Osteocyte (in vitro differentiated cells): ENCODE measurements at regions not wholly inside any gene's neighbourhood (a gene's known extent, or its start where the extent isn't known, plus 50 kb on each side); places are given as distances from the start of the nearest gene placed in this dataset.

Source experiments
- DNase-seq: peaks from one replicate; pipeline ENCODE4 v3.0.0; 2021; ENCODE audit warnings: mixed read lengths; ENCODE audit not compliant: unreplicated experiment; ENCODE audit errors: extremely low spot score
- H3K27ac Mint-ChIP-seq: one replicate; pipeline ENCODE4 v1.8.0; 2021; ENCODE audit warnings: mild to moderate bottlenecking, mixed read lengths; ENCODE audit not compliant: unreplicated experiment
- H3K27me3 Mint-ChIP-seq: one replicate; pipeline ENCODE4 v1.8.0; 2021; ENCODE audit warnings: mixed read lengths; ENCODE audit not compliant: unreplicated experiment
- H3K36me3 Mint-ChIP-seq: one replicate; pipeline ENCODE4 v1.8.0; 2021; ENCODE audit warnings: mixed read lengths; ENCODE audit not compliant: unreplicated experiment
- H3K4me1 Mint-ChIP-seq: one replicate; pipeline ENCODE4 v1.8.0; 2021; ENCODE audit warnings: mixed read lengths; ENCODE audit not compliant: unreplicated experiment
- H3K4me3 Mint-ChIP-seq: one replicate; pipeline ENCODE4 v1.8.0; 2021; ENCODE audit warnings: mild to moderate bottlenecking, moderate library complexity, mixed read lengths; ENCODE audit not compliant: unreplicated experiment
- H3K9me3 Mint-ChIP-seq: one replicate; pipeline ENCODE4 v1.8.0; 2021; ENCODE audit warnings: mixed read lengths; ENCODE audit not compliant: unreplicated experiment
- TF ChIP-seq, protein P1 (sequence below): fragments of 200-600 bp; sonication (generic); IDR thresholded peaks from 2 replicates; pipeline ENCODE4 v1.5.0; 2021; ENCODE audit warnings: antibody characterized with exemption, mild to moderate bottlenecking, moderate library complexity

DNA sequence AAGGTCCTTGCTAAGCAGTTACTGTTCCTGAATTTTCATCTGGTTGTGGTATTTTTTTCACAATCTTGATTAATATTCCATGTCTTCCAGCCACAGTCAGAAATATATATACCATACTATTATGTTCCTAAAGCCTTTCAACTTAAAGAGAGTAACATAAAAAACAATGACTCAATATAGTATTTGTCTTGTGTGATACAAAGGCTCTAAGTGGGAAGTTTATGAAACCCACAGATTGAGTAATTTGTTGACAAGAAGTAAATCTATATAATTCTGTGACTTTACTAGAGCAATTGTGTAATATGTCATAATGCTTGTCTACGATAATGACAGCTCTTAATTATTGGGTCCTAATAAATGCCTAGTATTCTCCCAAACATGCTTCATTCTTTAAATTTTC is 509.4 kb downstream of the ISL1 start:
- DNase-seq = no peak
- no peak overlapping the region for H3K27ac Mint-ChIP-seq
- H3K27me3 Mint-ChIP-seq = no peaks in the 10 kb centered on the region
- no peaks in the 10 kb centered on the region for H3K9me3 Mint-ChIP-seq
- no peaks in the 10 kb centered on the region for H3K36me3 Mint-ChIP-seq
- H3K4me3 Mint-ChIP-seq = no peak overlapping the region
- no peaks in the 10 kb centered on the region for H3K4me1 Mint-ChIP-seq
- TF ChIP-seq, protein P1, sequence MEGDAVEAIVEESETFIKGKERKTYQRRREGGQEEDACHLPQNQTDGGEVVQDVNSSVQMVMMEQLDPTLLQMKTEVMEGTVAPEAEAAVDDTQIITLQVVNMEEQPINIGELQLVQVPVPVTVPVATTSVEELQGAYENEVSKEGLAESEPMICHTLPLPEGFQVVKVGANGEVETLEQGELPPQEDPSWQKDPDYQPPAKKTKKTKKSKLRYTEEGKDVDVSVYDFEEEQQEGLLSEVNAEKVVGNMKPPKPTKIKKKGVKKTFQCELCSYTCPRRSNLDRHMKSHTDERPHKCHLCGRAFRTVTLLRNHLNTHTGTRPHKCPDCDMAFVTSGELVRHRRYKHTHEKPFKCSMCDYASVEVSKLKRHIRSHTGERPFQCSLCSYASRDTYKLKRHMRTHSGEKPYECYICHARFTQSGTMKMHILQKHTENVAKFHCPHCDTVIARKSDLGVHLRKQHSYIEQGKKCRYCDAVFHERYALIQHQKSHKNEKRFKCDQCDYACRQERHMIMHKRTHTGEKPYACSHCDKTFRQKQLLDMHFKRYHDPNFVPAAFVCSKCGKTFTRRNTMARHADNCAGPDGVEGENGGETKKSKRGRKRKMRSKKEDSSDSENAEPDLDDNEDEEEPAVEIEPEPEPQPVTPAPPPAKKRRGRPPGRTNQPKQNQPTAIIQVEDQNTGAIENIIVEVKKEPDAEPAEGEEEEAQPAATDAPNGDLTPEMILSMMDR = no peak

DNA sequence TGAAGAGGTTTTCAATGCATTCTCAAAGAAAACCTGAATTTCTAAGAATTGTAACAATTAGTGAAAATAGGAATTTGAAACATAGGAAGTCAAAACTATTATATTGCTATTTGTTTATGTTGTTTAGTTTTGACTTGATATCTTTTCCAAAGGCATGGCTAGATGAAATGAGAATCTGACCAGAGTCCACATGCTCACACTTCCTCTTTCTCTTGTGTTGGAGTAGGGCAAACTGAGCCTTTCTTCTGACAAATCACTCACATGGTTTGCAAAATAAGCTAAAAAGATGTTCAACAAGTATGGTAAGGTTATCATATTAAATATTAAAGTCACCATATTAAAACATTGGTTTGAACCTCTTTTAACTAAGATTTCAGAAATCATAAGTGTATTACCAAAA is 512.6 kb downstream of the ISL1 start:
- Mint-ChIP-seq H3K27ac (no peak overlapping the region), H3K4me3 (no peak overlapping the region), H3K36me3 (no peaks in the 10 kb centered on the region), H3K4me1 (no peaks in the 10 kb centered on the region), H3K27me3 (no peaks in the 10 kb centered on the region), H3K9me3 (no peaks in the 10 kb centered on the region)
- TF ChIP-seq, protein P1 = no peak
- DNase-seq = no peak

DNA sequence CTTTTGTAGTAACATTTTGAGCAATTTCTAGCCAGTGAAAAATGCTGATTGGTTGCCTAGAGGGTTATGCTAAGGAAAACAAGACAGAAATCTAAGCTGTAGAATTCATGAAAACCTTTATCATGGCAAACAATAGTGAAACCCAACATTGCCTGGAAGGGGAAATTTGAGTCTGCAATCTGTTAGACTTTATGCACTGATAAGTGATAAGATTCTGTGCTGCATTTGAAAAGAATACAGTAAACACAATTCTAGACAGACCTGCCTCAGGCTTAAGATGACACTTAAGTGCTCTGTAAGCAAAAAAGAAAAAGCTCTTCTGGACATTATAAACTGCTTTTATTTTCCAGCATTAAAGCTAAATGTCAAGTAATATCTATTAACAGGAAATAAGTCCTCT is 519.3 kb downstream of the ISL1 start:
- Mint-ChIP-seq H3K36me3 (no peaks in the 10 kb centered on the region), H3K27ac (no peak overlapping the region), H3K27me3 (no peaks in the 10 kb centered on the region), H3K9me3 (no peaks in the 10 kb centered on the region), H3K4me3 (no peak overlapping the region), H3K4me1 (no peaks in the 10 kb centered on the region)
- TF ChIP-seq, protein P1 = no peak
- DNase-seq = no peak

DNA sequence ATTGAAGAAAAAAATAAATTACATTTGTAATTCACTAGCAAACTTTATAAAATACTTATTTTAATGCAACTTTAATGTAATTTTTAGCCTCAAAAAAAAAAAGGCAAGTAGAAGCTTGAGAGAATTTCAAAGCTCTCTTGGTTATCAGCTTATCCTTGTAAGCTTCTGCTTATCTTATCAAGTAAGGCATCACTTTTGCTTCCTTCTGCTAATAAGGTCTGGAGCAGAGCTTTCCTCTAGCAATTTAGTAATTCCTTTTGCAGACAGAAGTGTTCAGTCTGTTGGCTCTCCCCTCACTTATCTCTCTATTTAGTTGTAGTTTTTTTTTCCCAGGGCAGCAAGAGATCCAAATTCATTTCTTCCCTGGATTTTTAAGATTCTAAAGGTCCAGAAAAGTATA is 525.0 kb downstream of the ISL1 start:
- Mint-ChIP-seq H3K36me3 (no peaks in the 10 kb centered on the region), H3K27me3 (no peaks in the 10 kb centered on the region)

DNA sequence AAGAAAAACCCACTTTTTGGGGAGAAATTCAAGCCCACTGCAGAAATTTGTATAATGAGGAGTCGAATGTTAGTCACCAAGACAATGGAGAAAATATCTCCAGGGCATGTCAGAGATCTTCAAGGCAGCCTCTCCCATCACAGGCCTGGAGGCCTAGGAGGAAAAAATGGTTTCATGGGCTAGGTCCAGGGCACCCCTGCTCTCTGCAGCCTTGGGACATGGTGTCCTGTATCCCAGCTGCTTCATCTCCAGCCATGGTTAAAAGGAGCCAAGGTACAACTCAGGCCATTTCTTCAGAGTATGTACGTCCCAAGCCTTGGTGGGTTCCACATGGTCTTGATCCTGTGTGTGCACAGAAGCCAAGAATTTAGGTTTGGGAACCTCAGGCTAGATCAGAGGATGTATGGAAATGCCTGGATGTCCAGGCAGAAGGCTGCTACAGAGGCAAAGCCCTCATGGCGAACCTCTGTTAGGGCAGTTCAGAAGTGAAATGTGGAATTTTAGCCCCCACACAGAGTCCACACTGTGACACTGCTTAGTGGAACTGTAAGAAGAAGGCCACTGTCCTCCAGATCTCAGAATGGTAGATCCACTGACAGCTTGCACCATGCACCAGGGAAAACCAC is 561.4 kb downstream of the ISL1 start:
- Mint-ChIP-seq H3K36me3 (no peaks in the 10 kb centered on the region), H3K9me3 (peaks cover 7% of the 10 kb centered on the region), H3K4me1 (no peaks in the 10 kb centered on the region), H3K4me3 (no peak overlapping the region), H3K27me3 (no peaks in the 10 kb centered on the region), H3K27ac (no peak overlapping the region)
- TF ChIP-seq, protein P1 = no peak
- no peak for DNase-seq

More for the DNA sequence above, 525.0 kb downstream of the ISL1 start:
- Mint-ChIP-seq H3K9me3 (no peaks in the 10 kb centered on the region), H3K4me1 (no peaks in the 10 kb centered on the region), H3K27ac (no peak overlapping the region), H3K4me3 (no peak overlapping the region)
- no peak for DNase-seq
- TF ChIP-seq, protein P1 = no peak
